ENCODE measurements at regions not wholly inside any gene's neighbourhood (a gene's known extent, or its start where the extent isn't known, plus 50 kb on each side); places are given as distances from the start of the nearest gene placed in this dataset.

DNA sequence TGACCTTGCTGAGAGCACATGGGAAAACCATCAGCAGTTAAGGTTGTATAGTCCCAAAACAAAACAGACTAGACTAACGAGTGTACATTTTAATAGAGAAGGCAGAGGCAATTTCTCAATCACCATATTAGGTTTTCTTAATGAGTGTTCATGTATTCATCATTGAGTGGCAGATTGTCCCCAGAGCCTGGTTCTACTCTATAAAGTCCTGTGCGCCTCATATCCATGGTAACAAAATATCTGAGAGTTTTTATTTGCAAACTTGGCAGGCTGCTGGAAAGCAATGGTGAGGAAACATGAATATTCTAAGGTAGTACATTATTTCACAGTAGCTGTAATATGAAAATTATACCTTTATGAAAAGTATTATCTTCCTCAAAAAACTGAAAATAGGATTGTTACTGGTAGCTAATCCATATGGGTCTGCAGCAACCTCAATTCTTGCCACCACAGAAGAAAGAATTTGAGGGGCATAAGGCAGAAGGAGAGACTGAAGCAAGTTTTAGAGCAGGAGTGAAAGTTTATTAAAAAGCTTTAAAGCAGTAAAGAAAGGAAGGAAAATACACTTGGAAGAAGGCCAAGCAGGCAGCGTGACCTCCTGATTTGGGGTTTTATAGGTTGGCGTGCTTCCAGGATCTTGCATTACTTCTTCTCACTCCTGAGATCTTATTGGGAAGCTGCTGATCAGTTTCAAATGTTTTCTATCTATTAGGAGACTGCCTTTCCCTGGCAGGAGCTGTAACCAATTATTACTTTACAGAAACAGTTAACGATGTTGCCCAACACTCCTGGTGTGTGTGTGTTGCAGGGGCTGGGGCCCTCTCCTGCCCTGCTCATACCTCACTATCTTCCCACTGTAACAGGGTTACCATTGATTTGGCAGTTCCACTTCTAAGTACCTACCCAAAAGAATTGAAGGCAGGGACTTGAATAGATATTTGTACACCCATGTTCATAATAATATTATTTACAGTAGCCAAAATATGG lies 154.0 kb upstream of the NUDT4 start:
- H2AFZ ChIP-seq (ENCODE audit: low read length), result no peak overlapping the region
- TF ChIP-seq, protein P1, sequence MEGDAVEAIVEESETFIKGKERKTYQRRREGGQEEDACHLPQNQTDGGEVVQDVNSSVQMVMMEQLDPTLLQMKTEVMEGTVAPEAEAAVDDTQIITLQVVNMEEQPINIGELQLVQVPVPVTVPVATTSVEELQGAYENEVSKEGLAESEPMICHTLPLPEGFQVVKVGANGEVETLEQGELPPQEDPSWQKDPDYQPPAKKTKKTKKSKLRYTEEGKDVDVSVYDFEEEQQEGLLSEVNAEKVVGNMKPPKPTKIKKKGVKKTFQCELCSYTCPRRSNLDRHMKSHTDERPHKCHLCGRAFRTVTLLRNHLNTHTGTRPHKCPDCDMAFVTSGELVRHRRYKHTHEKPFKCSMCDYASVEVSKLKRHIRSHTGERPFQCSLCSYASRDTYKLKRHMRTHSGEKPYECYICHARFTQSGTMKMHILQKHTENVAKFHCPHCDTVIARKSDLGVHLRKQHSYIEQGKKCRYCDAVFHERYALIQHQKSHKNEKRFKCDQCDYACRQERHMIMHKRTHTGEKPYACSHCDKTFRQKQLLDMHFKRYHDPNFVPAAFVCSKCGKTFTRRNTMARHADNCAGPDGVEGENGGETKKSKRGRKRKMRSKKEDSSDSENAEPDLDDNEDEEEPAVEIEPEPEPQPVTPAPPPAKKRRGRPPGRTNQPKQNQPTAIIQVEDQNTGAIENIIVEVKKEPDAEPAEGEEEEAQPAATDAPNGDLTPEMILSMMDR (IDR thresholded peaks at IDR 0.05; ENCODE audit: low read length), result no peak
- TF ChIP-seq EZH2 (IDR thresholded peaks at IDR 0.05; ENCODE audit: borderline replicate concordance, low read length), result no peak
- no peak overlapping the region for H3K9ac ChIP-seq (ENCODE audit: low read length)
- no peak overlapping the region for H3K4me3 ChIP-seq (ENCODE audit: low read depth, low read length, poor library complexity, severe bottlenecking)
- no peaks in the 10 kb centered on the region for H3K79me2 ChIP-seq (ENCODE audit: insufficient read depth, low read length)
- no peak overlapping the region for H3K27ac ChIP-seq (ENCODE audit: low read depth, low read length, poor library complexity, severe bottlenecking)
- no peaks in the 10 kb centered on the region for H3K36me3 ChIP-seq (ENCODE audit: insufficient read depth, low read length)
- H3K27me3 ChIP-seq (ENCODE audit: insufficient read depth, low read length), result no peaks in the 10 kb centered on the region
- no peaks in the 10 kb centered on the region for H4K20me1 ChIP-seq (ENCODE audit: insufficient read depth, low read length)
- H3K9me2 ChIP-seq (ENCODE audit: low read depth, low read length), result no peaks in the 10 kb centered on the region
- no peaks in the 10 kb centered on the region for H3K9me3 ChIP-seq (ENCODE audit: low read length)
- H3K4me1 ChIP-seq (ENCODE audit: insufficient read depth, low read length, severe bottlenecking), result no peaks in the 10 kb centered on the region
- no peak overlapping the region for H3K4me2 ChIP-seq (ENCODE audit: low read length)
- H3F3A ChIP-seq (ENCODE audit: insufficient read depth, low read length), result no peaks in the 10 kb centered on the region

DNA sequence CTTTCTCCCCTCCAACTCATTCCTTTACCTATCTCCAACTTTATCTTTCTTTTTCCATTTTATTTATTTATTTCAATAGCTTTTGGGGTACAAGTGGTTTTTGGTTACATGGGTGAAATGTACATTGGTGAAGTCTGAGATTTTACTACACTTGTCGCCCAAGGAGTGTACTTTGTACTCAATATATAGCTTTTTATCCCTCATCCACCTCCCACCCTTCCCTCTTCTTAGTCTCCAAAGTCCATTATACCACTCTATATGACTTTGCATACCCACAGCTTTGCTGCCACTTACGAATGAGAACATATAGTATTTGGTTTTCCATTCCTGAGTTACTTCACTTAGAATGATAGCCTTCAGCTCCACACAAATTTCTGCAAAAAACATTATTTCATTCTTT lies 152.6 kb upstream of the NUDT4 start:
- no peaks in the 10 kb centered on the region for H3K9me2 ChIP-seq (ENCODE audit: low read depth, low read length)
- no peaks in the 10 kb centered on the region for H3K4me1 ChIP-seq (ENCODE audit: insufficient read depth, low read length, severe bottlenecking)
- no peak overlapping the region for H3K27ac ChIP-seq (ENCODE audit: low read depth, low read length, poor library complexity, severe bottlenecking)
- H4K20me1 ChIP-seq (ENCODE audit: insufficient read depth, low read length), result no peaks in the 10 kb centered on the region
- H3K9ac ChIP-seq (ENCODE audit: low read length), result no peak overlapping the region
- H3K4me3 ChIP-seq (ENCODE audit: low read depth, low read length, poor library complexity, severe bottlenecking), result no peak overlapping the region
- no peaks in the 10 kb centered on the region for H3K79me2 ChIP-seq (ENCODE audit: insufficient read depth, low read length)
- no peaks in the 10 kb centered on the region for H3K9me3 ChIP-seq (ENCODE audit: low read length)
- TF ChIP-seq EZH2 (IDR thresholded peaks at IDR 0.05; ENCODE audit: borderline replicate concordance, low read length), result no peak
- TF ChIP-seq, protein P1 (IDR thresholded peaks at IDR 0.05; ENCODE audit: low read length), result no peak
- H3K36me3 ChIP-seq (ENCODE audit: insufficient read depth, low read length), result no peaks in the 10 kb centered on the region
- no peak overlapping the region for H2AFZ ChIP-seq (ENCODE audit: low read length)
- no peak overlapping the region for H3K4me2 ChIP-seq (ENCODE audit: low read length)
- H3F3A ChIP-seq (ENCODE audit: insufficient read depth, low read length), result no peaks in the 10 kb centered on the region
- no peaks in the 10 kb centered on the region for H3K27me3 ChIP-seq (ENCODE audit: insufficient read depth, low read length)

DNA sequence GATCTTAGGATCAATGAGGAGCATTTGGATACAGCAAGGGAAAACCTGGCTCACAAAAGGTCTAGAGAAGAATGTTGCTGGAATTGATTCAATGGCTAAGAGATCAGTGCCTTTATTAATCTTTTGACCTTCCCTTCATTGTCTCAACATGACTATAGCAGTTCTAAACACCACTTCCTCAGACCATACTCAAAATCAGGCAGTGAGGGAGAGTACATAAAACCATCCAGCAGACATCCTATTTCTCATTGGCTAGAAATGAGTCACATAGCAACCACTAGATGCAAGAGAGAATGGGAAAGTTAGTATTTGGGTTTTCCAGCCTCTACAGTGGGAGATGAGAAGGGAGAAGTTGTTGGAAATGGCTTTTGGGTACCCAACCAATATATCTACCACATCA lies 151.4 kb upstream of the NUDT4 start:
- Histone ChIP-seq H3K9me2 (ENCODE audit: low read depth, low read length) (no peaks in the 10 kb centered on the region), H4K20me1 (ENCODE audit: insufficient read depth, low read length) (no peaks in the 10 kb centered on the region), H3K27me3 (ENCODE audit: insufficient read depth, low read length) (no peaks in the 10 kb centered on the region), H3K9me3 (ENCODE audit: low read length) (no peaks in the 10 kb centered on the region), H3K9ac (ENCODE audit: low read length) (no peak overlapping the region), H3K4me2 (ENCODE audit: low read length) (no peak overlapping the region), H3K27ac (ENCODE audit: low read depth, low read length, poor library complexity, severe bottlenecking) (no peak overlapping the region), H3K4me3 (ENCODE audit: low read depth, low read length, poor library complexity, severe bottlenecking) (no peak overlapping the region), H3K79me2 (ENCODE audit: insufficient read depth, low read length) (no peaks in the 10 kb centered on the region), H3F3A (ENCODE audit: insufficient read depth, low read length) (no peaks in the 10 kb centered on the region), H2AFZ (ENCODE audit: low read length) (no peak overlapping the region), H3K4me1 (ENCODE audit: insufficient read depth, low read length, severe bottlenecking) (no peaks in the 10 kb centered on the region), H3K36me3 (ENCODE audit: insufficient read depth, low read length) (no peaks in the 10 kb centered on the region)
- no peak for TF ChIP-seq EZH2 (IDR thresholded peaks at IDR 0.05; ENCODE audit: borderline replicate concordance, low read length)
- TF ChIP-seq, protein P1 (IDR thresholded peaks at IDR 0.05; ENCODE audit: low read length), result no peak
